Psoas muscle (tissue), 7 donors: ENCODE measurements at regions not wholly inside any gene's neighbourhood (a gene's known extent, or its start where the extent isn't known, plus 50 kb on each side); places are given as distances from the start of the nearest gene placed in this dataset.

Source experiments
- ATAC-seq, 4 donors: fragments of 200-7000 bp; cut with Tn5 transposase; one replicate each; pipeline ENCODE4 v1.9.1; 2020; ENCODE audit warnings: moderate library complexity in 3 of 4, mild to moderate bottlenecking in 2 of 4
- DNase-seq, 2 donors: peaks; one replicate each; pipeline ENCODE4 v3.0.0-alpha.2; 2020
- H3K27ac ChIP-seq: fragments of 200-600 bp; one replicate; pipeline ENCODE4 v1.8.0; 2022
- H3K27me3 ChIP-seq, 3 donors: fragments of 200-600 bp in 1 of 3; one replicate each; pipeline versions ENCODE4 v1.6.1 to v1.8.0; 2013 to 2022; ENCODE audit warnings: low read length in 2 of 3, mild to moderate bottlenecking in 2 of 3, moderate library complexity in 1 of 3; ENCODE audit not compliant: insufficient read depth in 3 of 3
- H3K36me3 ChIP-seq, 2 donors: fragments of 200-600 bp in 1 of 2; one replicate each; pipeline versions ENCODE4 v1.6.1 to v1.8.0; 2013 to 2022; ENCODE audit warnings: low read depth in 1 of 2, mild to moderate bottlenecking in 1 of 2, moderate library complexity in 1 of 2; ENCODE audit not compliant: insufficient read depth in 1 of 2
- H3K4me1 ChIP-seq: fragments of 200-600 bp; one replicate; pipeline ENCODE4 v1.8.0; 2022
- H3K4me3 ChIP-seq: fragments of 200-600 bp; one replicate; pipeline ENCODE4 v1.8.0; 2022; ENCODE audit warnings: mild to moderate bottlenecking
- H3K9me3 ChIP-seq: fragments of 200-600 bp; one replicate; pipeline ENCODE4 v1.8.0; 2022
- CTCF ChIP-seq: fragments of 200-600 bp; IDR thresholded peaks from one replicate; pipeline ENCODE4 v1.8.0; 2022; ENCODE audit warnings: antibody characterized with exemption
- WGBS, 3 donors: extraction: QIAGEN DNeasy Blood & Tissue Kit; methylation state at CpG; one replicate each; pipeline versions ENCODE4 v1.1.6 to v1.1.7; 2013; 5-methylcytosine and 5-hydroxymethylcytosine counted together
- intact Hi-C, 2 donors: fragments of 100-400 bp; cut with DNase I; formaldehyde crosslinking; loops; one replicate each; pipeline versions ENCODE4 v1.11.0 to v1.14.2; 2022
- donor health status: healthy with polysubstance abuse.
- donor health status: DM: no; HTN: no; CAD: no; lungs with moderate emphysema.
- donor health status: Bipolar disorder and iron deficiency.
- donor health status: healthy.
- donor health status: DM: yes; HTN: yes; CAD: no.
- donor health status: DM: no; HTN: no; CAD: no.
- donor health status: DM: yes; HTN: yes; CAD: no.

DNA sequence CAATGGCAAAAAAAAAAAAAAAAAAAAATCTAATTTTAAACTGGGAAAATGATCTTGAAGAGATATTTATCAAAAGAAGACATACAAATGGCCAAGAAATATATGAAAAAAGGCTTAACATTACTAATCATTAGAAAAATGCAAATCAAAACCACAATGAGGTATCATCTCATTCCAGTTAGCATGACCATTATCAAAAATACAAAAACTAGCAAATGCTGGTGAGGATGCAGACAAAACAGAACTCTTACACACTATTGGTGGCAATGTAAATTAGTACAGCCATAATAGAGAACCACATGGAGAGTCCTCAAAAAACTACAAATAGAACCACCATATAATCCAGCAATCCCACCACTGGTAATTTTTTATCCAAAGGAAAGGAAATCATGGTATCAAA lies 489.6 kb downstream of the TNS3 start:
- DNase-seq (no peak), ATAC-seq (no peak)
- no peak for TF ChIP-seq CTCF
- intact Hi-C loops, result loop anchor here in 1 of 2 donors (5.0 kb wide), 1 partner anchor 90 kb away; no protein-coding TSS in a partner anchor
- H3K27ac ChIP-seq, result no peak overlapping the region
- H3K9me3 ChIP-seq, result no peaks in the 10 kb centered on the region
- H3K4me1 ChIP-seq, result no peaks in the 10 kb centered on the region
- no peaks in the 10 kb centered on the region for H3K36me3 ChIP-seq
- no peak overlapping the region for H3K4me3 ChIP-seq
- no peaks in the 10 kb centered on the region for H3K27me3 ChIP-seq

DNA sequence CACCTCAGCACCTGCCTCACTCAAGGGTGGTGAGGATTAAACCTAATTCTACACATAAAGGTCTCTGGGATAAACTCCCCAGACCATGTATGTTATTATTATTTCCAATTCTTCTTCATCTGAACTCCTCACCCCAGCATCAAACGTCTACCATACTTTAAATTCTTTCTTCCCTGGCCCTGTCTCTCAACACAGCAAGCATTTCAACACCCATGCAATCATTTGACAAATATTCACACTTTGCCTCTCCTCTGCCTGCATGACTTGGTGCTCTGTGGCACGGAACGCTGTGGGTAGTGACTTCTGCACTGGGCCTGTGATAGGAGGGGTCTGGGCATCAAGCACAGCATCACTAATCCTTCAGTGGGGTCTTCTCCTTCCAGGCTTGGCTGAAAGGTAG lies 490.8 kb downstream of the TNS3 start:
- intact Hi-C loops, result loop anchor here in 1 of 2 donors (5.0 kb wide), 1 partner anchor 91 kb away; no protein-coding TSS in a partner anchor
- no peak for DNase-seq
- no peaks in the 10 kb centered on the region for H3K27me3 ChIP-seq
- no peak for TF ChIP-seq CTCF
- H3K36me3 ChIP-seq, result no peaks in the 10 kb centered on the region
- H3K4me3 ChIP-seq, result no peak overlapping the region
- 84 to 91% (median 90%) methylated on average over 3 of the region's 3 CpGs for WGBS, 3 donors
- no peak for ATAC-seq
- H3K27ac ChIP-seq, result no peak overlapping the region
- H3K4me1 ChIP-seq, result no peaks in the 10 kb centered on the region
- no peaks in the 10 kb centered on the region for H3K9me3 ChIP-seq

- WGBS, 3 donors, result 84 to 85% (median 85%) methylated on average over 6 of the region's 6 CpGs
- Histone ChIP-seq H3K4me3 (no peak overlapping the region), H3K4me1 (no peaks in the 10 kb centered on the region), H3K27ac (no peak overlapping the region), H3K9me3 (no peaks in the 10 kb centered on the region), H3K27me3 (no peaks in the 10 kb centered on the region), H3K36me3 (no peaks in the 10 kb centered on the region)
- intact Hi-C loops, result loop anchor here (2.0 to 10.0 kb wide), 5 partner anchors 147 to 1169 kb away; partner anchors contain the start of gene IGFBP3 (in 1 of the 2)
- TF ChIP-seq CTCF, result no peak
- ATAC-seq, result no peak
- DNase-seq, result no peak
Measured at GRCh38 chr7:47089461-47089860, 492.4 kb downstream of the TNS3 start.

- 19 to 30% (median 26%) methylated on average over 1 of the region's 1 CpG for WGBS, 3 donors
- H3K27me3 ChIP-seq, result no peaks in the 10 kb centered on the region
- intact Hi-C loops, result loop anchor here (2.0 to 10.0 kb wide), 5 partner anchors 147 to 1168 kb away; partner anchors contain the start of gene IGFBP3 (in 1 of the 2)
Measured at GRCh38 chr7:47089068-47089417, 492.9 kb downstream of the TNS3 start.

More at GRCh38 chr7:47089068-47089417, 492.9 kb downstream of the TNS3 start:
- no peak for TF ChIP-seq CTCF
- Histone ChIP-seq H3K9me3 (no peaks in the 10 kb centered on the region), H3K36me3 (no peaks in the 10 kb centered on the region), H3K4me1 (no peaks in the 10 kb centered on the region), H3K4me3 (no peak overlapping the region), H3K27ac (no peak overlapping the region)
- no peak for DNase-seq
- no peak for ATAC-seq
